GM19239 (cell line): ENCODE measurements at regions not wholly inside any gene's neighbourhood (a gene's known extent, or its start where the extent isn't known, plus 50 kb on each side); places are given as distances from the start of the nearest gene placed in this dataset.
"Not testable (repeated sequence)": the region's sequence is repeated elsewhere in the genome, so short reads cannot be mapped to it uniquely, and the experiment has no call there.

Experiments used
- DNase-seq: peaks from one replicate; pipeline ENCODE4 v3.0.0; 2011; ENCODE audit warnings: low spot score; ENCODE audit not compliant: insufficient read length
- FAIRE-seq: peaks from 2 replicates; lab custom pipeline; 2011; peaks lifted over from hg19 to GRCh38; lab: Jason Lieb, UNC

- FAIRE-seq (no peak), DNase-seq (no peak)
Measured at GRCh38 chr17:63279498-63280230, 166.4 kb downstream of the CYB561 start.

- DNase-seq (peak; percentile 2), FAIRE-seq (peak; percentile 39)
Measured at GRCh38 chr17:63282455-63282854, 163.7 kb downstream of the CYB561 start.

- no peak for FAIRE-seq
Measured at GRCh38 chr17:63285551-63285950, 160.6 kb downstream of the CYB561 start.

GRCh38 chr17:63286254-63286653, 159.9 kb downstream of the CYB561 start:
- FAIRE-seq (no peak), DNase-seq (no peak)

More at GRCh38 chr17:63285551-63285950, 160.6 kb downstream of the CYB561 start:
- DNase-seq, result no peak

GRCh38 chr17:63287006-63287405, 159.1 kb downstream of the CYB561 start:
- not testable (repeated sequence) for DNase-seq, FAIRE-seq

GRCh38 chr17:63289931-63290330, 156.2 kb downstream of the CYB561 start:
- FAIRE-seq (no peak), DNase-seq (no peak)

GRCh38 chr17:63290351-63290750, 155.8 kb downstream of the CYB561 start:
- FAIRE-seq (no peak), DNase-seq (no peak)

- no peak for FAIRE-seq
- DNase-seq, result no peak
Measured at GRCh38 chr17:63290784-63291183, 155.3 kb downstream of the CYB561 start.

GRCh38 chr17:63291258-63291657, 154.8 kb downstream of the CYB561 start:
- FAIRE-seq (no peak), DNase-seq (no peak)

- no peak for DNase-seq
- no peak for FAIRE-seq
Measured at GRCh38 chr17:63292421-63292820, 153.7 kb downstream of the CYB561 start.

- FAIRE-seq (no peak), DNase-seq (no peak)
Measured at GRCh38 chr17:63293323-63294075, 152.6 kb downstream of the CYB561 start.

GRCh38 chr17:63294776-63295175, 151.3 kb downstream of the CYB561 start:
- DNase-seq (no peak), FAIRE-seq (no peak)

GRCh38 chr17:63295288-63295687, 150.8 kb downstream of the CYB561 start:
- DNase-seq (no peak), FAIRE-seq (no peak)

GRCh38 chr17:63295839-63296590, 150.1 kb downstream of the CYB561 start:
- DNase-seq (no peak), FAIRE-seq (no peak)

- not testable (repeated sequence) for FAIRE-seq
Measured at GRCh38 chr17:63298916-63299315, 147.2 kb downstream of the CYB561 start.

GRCh38 chr17:63304704-63305261, 141.3 kb downstream of the CYB561 start:
- no peak for FAIRE-seq
- no peak for DNase-seq

More at GRCh38 chr17:63298916-63299315, 147.2 kb downstream of the CYB561 start:
- not testable (repeated sequence) for DNase-seq

GRCh38 chr17:63305857-63306256, 140.2 kb downstream of the CYB561 start:
- DNase-seq (no peak), FAIRE-seq (no peak)

- no peak for FAIRE-seq
- no peak for DNase-seq
Measured at GRCh38 chr17:63306855-63307254, 139.3 kb downstream of the CYB561 start.

- DNase-seq (no peak), FAIRE-seq (no peak)
Measured at GRCh38 chr17:63308272-63308671, 137.8 kb downstream of the CYB561 start.

GRCh38 chr17:63309021-63309420, 137.1 kb downstream of the CYB561 start:
- DNase-seq (no peak), FAIRE-seq (no peak)
